PC-3 (cell line): ENCODE measurements at regions not wholly inside any gene's neighbourhood (a gene's known extent, or its start where the extent isn't known, plus 50 kb on each side); places are given as distances from the start of the nearest gene placed in this dataset.

Experiments used
- ATAC-seq: fragments of 200-7000 bp; cut with Tn5 transposase; 2 replicates; pipeline ENCODE4 v1.9.1; 2020; ENCODE audit warnings: mild to moderate bottlenecking, moderate library complexity
- BruUV-seq: library from RNA; stranded (reverse); fragments of 400-500 nt; replicated peaks from 2 replicates; lab custom pipeline; 2021; lab: Mats Ljungman, UMichigan
- CTCF ChIA-PET: fragments of 300-600 bp; sonication (Branson Sonifier 250); formaldehyde crosslinking; loops from one replicate; lab custom pipeline; 2022; ENCODE audit warnings: antibody characterized with exemption; lab: Charles Lee
- POLR2A ChIA-PET: fragments of 300-600 bp; sonication (Branson Sonifier 250); formaldehyde crosslinking; loops from one replicate; lab custom pipeline; 2022; ENCODE audit warnings: antibody characterized with exemption; ENCODE audit not compliant: unreplicated experiment; lab: Charles Lee
- DNase-seq: peaks from one replicate; pipeline ENCODE4 v3.0.0-alpha.2; 2015
- H2AFZ ChIP-seq: fragments of 300-600 bp; sonication (generic); 2 replicates; pipeline ENCODE4 v1.6.0; 2016; ENCODE audit warnings: antibody characterized with exemption, low read length
- H3F3A ChIP-seq: fragments of 300-600 bp; sonication (generic); one replicate; pipeline ENCODE4 v1.6.0; 2017; ENCODE audit warnings: antibody characterized with exemption, low read length, control low read depth, mild to moderate bottlenecking; ENCODE audit not compliant: unreplicated experiment
- H3K27ac ChIP-seq: fragments of 300-600 bp; sonication (generic); 2 replicates; pipeline ENCODE4 v1.5.1; 2016; ENCODE audit warnings: mild to moderate bottlenecking, low read length
- H3K27me3 ChIP-seq: fragments of 300-600 bp; sonication (generic); 2 replicates; pipeline ENCODE4 v1.6.1; 2016; ENCODE audit warnings: low read length, mixed read lengths
- H3K36me3 ChIP-seq: fragments of 300-600 bp; sonication (generic); 2 replicates; pipeline ENCODE4 v1.6.1; 2016; ENCODE audit warnings: low read depth, mixed run types, low read length, mixed read lengths
- H3K4me1 ChIP-seq: fragments of 300-600 bp; sonication (generic); 2 replicates; pipeline ENCODE4 v1.5.1; 2016; ENCODE audit warnings: low read length; ENCODE audit not compliant: insufficient read depth
- H3K4me2 ChIP-seq: fragments of 300-600 bp; sonication (generic); 2 replicates; pipeline ENCODE4 v1.6.0; 2016; ENCODE audit warnings: low read length
- H3K4me3 ChIP-seq: fragments of 300-600 bp; sonication (generic); 2 replicates; pipeline ENCODE4 v1.5.1; 2016; ENCODE audit warnings: mild to moderate bottlenecking, low read length, mixed read lengths
- H3K79me2 ChIP-seq: fragments of 300-600 bp; sonication (generic); 2 replicates; pipeline ENCODE4 v1.6.1; 2017; ENCODE audit warnings: low read length, mixed read lengths
- H3K9ac ChIP-seq: fragments of 300-600 bp; sonication (generic); 2 replicates; pipeline ENCODE4 v1.6.0; 2016; ENCODE audit warnings: mild to moderate bottlenecking, low read length
- H3K9me2 ChIP-seq: fragments of 300-600 bp; sonication (generic); replicated peaks from 2 replicates; pipeline ENCODE4 v1.6.1; 2016; ENCODE audit warnings: mixed run types, low read length, mixed read lengths
- H3K9me3 ChIP-seq: fragments of 300-600 bp; sonication (generic); 2 replicates; pipeline ENCODE4 v1.6.1; 2016; ENCODE audit warnings: low read length, mixed read lengths
- H4K20me1 ChIP-seq: fragments of 300-600 bp; sonication (generic); 2 replicates; pipeline ENCODE4 v1.6.1; 2016; ENCODE audit warnings: low read length, mixed read lengths
- CTCF ChIP-seq: fragments of 300-600 bp; sonication (generic); conservative IDR thresholded peaks from 2 replicates; pipeline ENCODE4 v1.5.1; 2017; ENCODE audit warnings: antibody characterized with exemption, low read depth, mild to moderate bottlenecking, low read length
- EZH2 ChIP-seq: fragments of 300-600 bp; sonication (generic); IDR thresholded peaks from one replicate; pipeline ENCODE4 v1.6.1; 2017; ENCODE audit warnings: antibody characterized with exemption, mild to moderate bottlenecking, low read length; ENCODE audit not compliant: unreplicated experiment
- EZH2phosphoT487 ChIP-seq: fragments of 300-600 bp; sonication (generic); IDR thresholded peaks from 2 replicates; pipeline ENCODE4 v1.6.1; 2018; ENCODE audit warnings: mild to moderate bottlenecking, antibody characterized with exemption, low read length, borderline replicate concordance
- intact Hi-C: fragments of 100-400 bp; cut with micrococcal nuclease; formaldehyde crosslinking; loops from 2 replicates; pipeline ENCODE4 v1.9.0; 2023

- POLR2A ChIA-PET: no interaction called here
- peak; percentile 31 for DNase-seq
- Histone ChIP-seq H3K79me2 (no peaks in the 10 kb centered on the region), H3K4me3 (no peak overlapping the region), H3K4me2 (peak overlapping the region; percentile 10; the same call in 1 of the 2 replicates), H3K9me2 (no peaks in the 10 kb centered on the region), H3K9ac (no peak overlapping the region), H3K4me1 (peaks cover 10% of the 10 kb centered on the region; the same call in 1 of the 2 replicates), H3F3A (no peaks in the 10 kb centered on the region), H3K27ac (no peak overlapping the region), H4K20me1 (no peaks in the 10 kb centered on the region), H3K36me3 (no peaks in the 10 kb centered on the region), H3K9me3 (no peaks in the 10 kb centered on the region), H3K27me3 (no peaks in the 10 kb centered on the region), H2AFZ (no peak overlapping the region)
- CTCF ChIA-PET: no interaction called here
- intact Hi-C loops: no loop called here
- no TSS peak for BruUV-seq
- no peak for TF ChIP-seq EZH2phosphoT487
- no peak for TF ChIP-seq EZH2
- TF ChIP-seq CTCF: no peak
- ATAC-seq: no peak
Measured at GRCh38 chr6:134520181-134521115, 202.5 kb upstream of the SGK1 start.

GRCh38 chr6:134519465-134519864, 201.6 kb upstream of the SGK1 start:
- ChIA-PET POLR2A (no interaction called here), CTCF (no interaction called here)
- no peak overlapping the region for H3K4me2 ChIP-seq
- no peaks in the 10 kb centered on the region for H3K36me3 ChIP-seq
- H3F3A ChIP-seq: no peaks in the 10 kb centered on the region
- H3K27ac ChIP-seq: no peak overlapping the region
- BruUV-seq: no TSS peak
- H2AFZ ChIP-seq: no peak overlapping the region
- H3K4me3 ChIP-seq: no peak overlapping the region
- H3K27me3 ChIP-seq: no peaks in the 10 kb centered on the region
- no peak overlapping the region for H3K9ac ChIP-seq
- H3K4me1 ChIP-seq: peaks cover 10% of the 10 kb centered on the region; the same call in 1 of the 2 replicates
- TF ChIP-seq EZH2 (no peak), CTCF (no peak), EZH2phosphoT487 (no peak)
- H3K9me3 ChIP-seq: no peaks in the 10 kb centered on the region
- no peaks in the 10 kb centered on the region for H3K79me2 ChIP-seq
- H4K20me1 ChIP-seq: no peaks in the 10 kb centered on the region
- intact Hi-C loops: no loop called here
- DNase-seq: no peak
- no peaks in the 10 kb centered on the region for H3K9me2 ChIP-seq
- no peak for ATAC-seq

- BruUV-seq: no TSS peak
- Histone ChIP-seq H3K4me2 (no peak overlapping the region), H3K9me2 (no peaks in the 10 kb centered on the region), H3K27me3 (no peaks in the 10 kb centered on the region), H3K9me3 (no peaks in the 10 kb centered on the region), H3K79me2 (no peaks in the 10 kb centered on the region), H3K4me3 (no peak overlapping the region), H2AFZ (no peak overlapping the region), H3K27ac (no peak overlapping the region), H4K20me1 (no peaks in the 10 kb centered on the region), H3F3A (no peaks in the 10 kb centered on the region), H3K36me3 (no peaks in the 10 kb centered on the region), H3K4me1 (peaks cover 16% of the 10 kb centered on the region), H3K9ac (no peak overlapping the region)
- DNase-seq: no peak
- no peak for ATAC-seq
- intact Hi-C loops: no loop called here
- no peak for TF ChIP-seq EZH2phosphoT487
- no peak for TF ChIP-seq CTCF
- no peak for TF ChIP-seq EZH2
- ChIA-PET CTCF (no interaction called here), POLR2A (no interaction called here)
Measured at GRCh38 chr6:134517868-134518267, 200.0 kb upstream of the SGK1 start.
